SK-N-SH treated with all-trans-retinoic acid at 6 μM for 48 hours (cell line): ENCODE measurements at regions not wholly inside any gene's neighbourhood (a gene's known extent, or its start where the extent isn't known, plus 50 kb on each side); places are given as distances from the start of the nearest gene placed in this dataset.
A peak's percentile ranks its signal among the peaks of the same experiment; 100 is the strongest.
"Not testable (repeated sequence)": the region's sequence is repeated elsewhere in the genome, so short reads cannot be mapped to it uniquely, and the experiment has no call there.

Source experiments
- ATAC-seq: fragments of 200-7000 bp; cut with Tn5 transposase; 3 replicates; pipeline ENCODE4 v1.9.1; 2020; ENCODE audit warnings: mild to moderate bottlenecking, moderate library complexity
- ARNTL ChIP-seq: fragments of 450-650 bp; formaldehyde crosslinking; IDR thresholded peaks from 2 replicates; pipeline ENCODE4 v1.5.0; 2020; ENCODE audit warnings: low read depth, mild to moderate bottlenecking, moderate library complexity, borderline replicate concordance
- BACH2 ChIP-seq: fragments of 250-450 bp; sonication (Bioruptor Pico); IDR thresholded peaks from 2 replicates; pipeline ENCODE4 v1.9.0; 2021; ENCODE audit warnings: mild to moderate bottlenecking, borderline replicate concordance
- CREB5 ChIP-seq: fragments of 250-450 bp; sonication (Bioruptor Pico); IDR thresholded peaks from 2 replicates; pipeline ENCODE4 v1.5.1; 2020; ENCODE audit warnings: low read depth, mild to moderate bottlenecking, moderate library complexity
- CSDC2 ChIP-seq: fragments of 250-450 bp; sonication (Bioruptor Pico); IDR thresholded peaks from 2 replicates; pipeline ENCODE4 v1.5.0; 2020; ENCODE audit warnings: mild to moderate bottlenecking, moderate library complexity
- ESRRG ChIP-seq: fragments of 250-450 bp; sonication (Bioruptor Pico); IDR thresholded peaks from 2 replicates; pipeline ENCODE4 v1.6.1; 2021; ENCODE audit warnings: mild to moderate bottlenecking
- GLIS3 ChIP-seq: fragments of 250-450 bp; sonication (Bioruptor Pico); IDR thresholded peaks from 2 replicates; pipeline ENCODE4 v1.5.0; 2020; ENCODE audit warnings: mild to moderate bottlenecking, moderate library complexity
- ISL1 ChIP-seq: fragments of 250-450 bp; sonication (Bioruptor Pico); IDR thresholded peaks from 2 replicates; pipeline ENCODE4 v2.1.2; 2022; ENCODE audit warnings: mild to moderate bottlenecking, moderate library complexity
- OSR1 ChIP-seq: fragments of 250-450 bp; sonication (Bioruptor Pico); IDR thresholded peaks from 2 replicates; pipeline ENCODE4 v1.8.0; 2022; ENCODE audit warnings: moderate library complexity, mild to moderate bottlenecking, inconsistent platforms
- PPARA ChIP-seq: fragments of 250-450 bp; sonication (Bioruptor Pico); IDR thresholded peaks from 2 replicates; pipeline ENCODE4 v1.5.0; 2020; ENCODE audit warnings: mild to moderate bottlenecking, borderline replicate concordance
- RARB ChIP-seq: fragments of 250-450 bp; sonication (Bioruptor Pico); IDR thresholded peaks from 2 replicates; pipeline ENCODE4 v1.8.0; 2021; ENCODE audit warnings: mild to moderate bottlenecking, moderate library complexity
- SNAI2 ChIP-seq: fragments of 250-450 bp; sonication (Bioruptor Pico); IDR thresholded peaks from 2 replicates; pipeline ENCODE4 v1.5.0; 2020; ENCODE audit warnings: mild to moderate bottlenecking, moderate library complexity
- TCF4 ChIP-seq: fragments of 250-450 bp; sonication (Bioruptor Pico); IDR thresholded peaks from 2 replicates; pipeline ENCODE4 v1.8.0; 2021; ENCODE audit warnings: mild to moderate bottlenecking, moderate library complexity, borderline replicate concordance
- TOX ChIP-seq: fragments of 250-450 bp; sonication (Bioruptor Pico); IDR thresholded peaks from 2 replicates; pipeline ENCODE4 v1.8.0; 2021; ENCODE audit warnings: mild to moderate bottlenecking, moderate library complexity, borderline replicate concordance
- ZC3H10 ChIP-seq: fragments of 250-450 bp; sonication (Bioruptor Pico); IDR thresholded peaks from 2 replicates; pipeline ENCODE4 v1.5.1; 2021; ENCODE audit warnings: mild to moderate bottlenecking, moderate library complexity
- ZFP3 ChIP-seq: fragments of 250-450 bp; sonication (Bioruptor Pico); IDR thresholded peaks from 2 replicates; pipeline ENCODE4 v1.5.0; 2020; ENCODE audit warnings: mild to moderate bottlenecking, moderate library complexity
- ZFP30 ChIP-seq: fragments of 450-650 bp; formaldehyde crosslinking; IDR thresholded peaks from 2 replicates; pipeline ENCODE4 v1.5.0; 2022; ENCODE audit warnings: mild to moderate bottlenecking, moderate library complexity
- ZNF565 ChIP-seq: fragments of 450-650 bp; formaldehyde crosslinking; conservative IDR thresholded peaks from 2 replicates; pipeline ENCODE4 v1.5.0; 2020; ENCODE audit warnings: low read depth, mild to moderate bottlenecking, moderate library complexity
- ZNF70 ChIP-seq: fragments of 450-650 bp; formaldehyde crosslinking; IDR thresholded peaks from 2 replicates; pipeline ENCODE4 v1.5.0; 2020; ENCODE audit warnings: mild to moderate bottlenecking, moderate library complexity
- ZNF8 ChIP-seq: fragments of 450-650 bp; formaldehyde crosslinking; IDR thresholded peaks from 2 replicates; pipeline ENCODE4 v1.5.0; 2020; ENCODE audit warnings: mild to moderate bottlenecking, moderate library complexity
- TF ChIP-seq, protein P1 (sequence below): fragments of 250-450 bp; sonication (Bioruptor Pico); IDR thresholded peaks from 2 replicates; pipeline ENCODE4 v1.5.0; 2020; ENCODE audit warnings: mild to moderate bottlenecking, moderate library complexity
- TF ChIP-seq, protein P2 (sequence below): fragments of 250-450 bp; sonication (Bioruptor Pico); IDR thresholded peaks from 2 replicates; pipeline ENCODE4 v1.5.1; 2021; ENCODE audit warnings: mild to moderate bottlenecking, moderate library complexity

DNA sequence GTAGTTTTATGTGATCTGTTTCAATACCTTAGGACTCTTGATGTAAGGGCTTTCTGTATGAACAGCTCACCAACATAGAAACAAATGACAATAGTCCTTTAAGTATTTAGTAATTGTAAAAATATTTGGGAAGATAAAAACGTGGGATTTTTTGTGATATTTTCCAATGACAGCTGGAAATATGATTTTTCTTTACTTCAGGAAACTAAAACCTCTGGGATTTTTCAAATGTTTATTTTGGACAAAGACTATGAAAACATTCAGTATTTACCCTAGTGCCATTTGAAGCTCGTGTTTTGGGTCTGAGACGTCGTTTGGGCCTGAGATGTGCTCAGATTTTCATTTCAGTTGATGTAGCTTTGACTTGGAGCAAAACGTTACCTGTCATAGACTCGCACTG lies 240.0 kb downstream of the BMP4 start:
- TF ChIP-seq BACH2 (CRISPR knock-in tag), result no peak
- TF ChIP-seq, protein P1, sequence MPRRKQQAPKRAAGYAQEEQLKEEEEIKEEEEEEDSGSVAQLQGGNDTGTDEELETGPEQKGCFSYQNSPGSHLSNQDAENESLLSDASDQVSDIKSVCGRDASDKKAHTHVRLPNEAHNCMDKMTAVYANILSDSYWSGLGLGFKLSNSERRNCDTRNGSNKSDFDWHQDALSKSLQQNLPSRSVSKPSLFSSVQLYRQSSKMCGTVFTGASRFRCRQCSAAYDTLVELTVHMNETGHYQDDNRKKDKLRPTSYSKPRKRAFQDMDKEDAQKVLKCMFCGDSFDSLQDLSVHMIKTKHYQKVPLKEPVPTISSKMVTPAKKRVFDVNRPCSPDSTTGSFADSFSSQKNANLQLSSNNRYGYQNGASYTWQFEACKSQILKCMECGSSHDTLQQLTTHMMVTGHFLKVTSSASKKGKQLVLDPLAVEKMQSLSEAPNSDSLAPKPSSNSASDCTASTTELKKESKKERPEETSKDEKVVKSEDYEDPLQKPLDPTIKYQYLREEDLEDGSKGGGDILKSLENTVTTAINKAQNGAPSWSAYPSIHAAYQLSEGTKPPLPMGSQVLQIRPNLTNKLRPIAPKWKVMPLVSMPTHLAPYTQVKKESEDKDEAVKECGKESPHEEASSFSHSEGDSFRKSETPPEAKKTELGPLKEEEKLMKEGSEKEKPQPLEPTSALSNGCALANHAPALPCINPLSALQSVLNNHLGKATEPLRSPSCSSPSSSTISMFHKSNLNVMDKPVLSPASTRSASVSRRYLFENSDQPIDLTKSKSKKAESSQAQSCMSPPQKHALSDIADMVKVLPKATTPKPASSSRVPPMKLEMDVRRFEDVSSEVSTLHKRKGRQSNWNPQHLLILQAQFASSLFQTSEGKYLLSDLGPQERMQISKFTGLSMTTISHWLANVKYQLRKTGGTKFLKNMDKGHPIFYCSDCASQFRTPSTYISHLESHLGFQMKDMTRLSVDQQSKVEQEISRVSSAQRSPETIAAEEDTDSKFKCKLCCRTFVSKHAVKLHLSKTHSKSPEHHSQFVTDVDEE (CRISPR knock-in tag), result no peak
- TF ChIP-seq OSR1, result no peak
- no peak for TF ChIP-seq ZFP3
- TF ChIP-seq, protein P2, sequence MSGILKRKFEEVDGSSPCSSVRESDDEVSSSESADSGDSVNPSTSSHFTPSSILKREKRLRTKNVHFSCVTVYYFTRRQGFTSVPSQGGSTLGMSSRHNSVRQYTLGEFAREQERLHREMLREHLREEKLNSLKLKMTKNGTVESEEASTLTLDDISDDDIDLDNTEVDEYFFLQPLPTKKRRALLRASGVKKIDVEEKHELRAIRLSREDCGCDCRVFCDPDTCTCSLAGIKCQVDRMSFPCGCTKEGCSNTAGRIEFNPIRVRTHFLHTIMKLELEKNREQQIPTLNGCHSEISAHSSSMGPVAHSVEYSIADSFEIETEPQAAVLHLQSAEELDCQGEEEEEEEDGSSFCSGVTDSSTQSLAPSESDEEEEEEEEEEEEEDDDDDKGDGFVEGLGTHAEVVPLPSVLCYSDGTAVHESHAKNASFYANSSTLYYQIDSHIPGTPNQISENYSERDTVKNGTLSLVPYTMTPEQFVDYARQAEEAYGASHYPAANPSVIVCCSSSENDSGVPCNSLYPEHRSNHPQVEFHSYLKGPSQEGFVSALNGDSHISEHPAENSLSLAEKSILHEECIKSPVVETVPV (CRISPR knock-in tag), result no peak
- no peak for TF ChIP-seq CREB5 (CRISPR knock-in tag)
- no peak for TF ChIP-seq ZNF565 (CRISPR knock-in tag)
- no peak for TF ChIP-seq PPARA (CRISPR knock-in tag)
- no peak for TF ChIP-seq ESRRG (CRISPR knock-in tag)
- no peak for TF ChIP-seq ARNTL (CRISPR knock-in tag)
- no peak for TF ChIP-seq ZFP30
- no peak for TF ChIP-seq ZNF70
- no peak for TF ChIP-seq RARB (CRISPR knock-in tag)
- no peak for TF ChIP-seq TOX (CRISPR knock-in tag)
- TF ChIP-seq ISL1 (CRISPR knock-in tag), result no peak
- TF ChIP-seq GLIS3 (CRISPR knock-in tag), result no peak
- TF ChIP-seq ZNF8, result no peak
- TF ChIP-seq CSDC2 (CRISPR knock-in tag), result no peak
- no peak for TF ChIP-seq ZC3H10 (CRISPR knock-in tag)
- no peak for TF ChIP-seq SNAI2
- TF ChIP-seq, all 23 proteins: peak for 0
- ATAC-seq, result no peak

DNA sequence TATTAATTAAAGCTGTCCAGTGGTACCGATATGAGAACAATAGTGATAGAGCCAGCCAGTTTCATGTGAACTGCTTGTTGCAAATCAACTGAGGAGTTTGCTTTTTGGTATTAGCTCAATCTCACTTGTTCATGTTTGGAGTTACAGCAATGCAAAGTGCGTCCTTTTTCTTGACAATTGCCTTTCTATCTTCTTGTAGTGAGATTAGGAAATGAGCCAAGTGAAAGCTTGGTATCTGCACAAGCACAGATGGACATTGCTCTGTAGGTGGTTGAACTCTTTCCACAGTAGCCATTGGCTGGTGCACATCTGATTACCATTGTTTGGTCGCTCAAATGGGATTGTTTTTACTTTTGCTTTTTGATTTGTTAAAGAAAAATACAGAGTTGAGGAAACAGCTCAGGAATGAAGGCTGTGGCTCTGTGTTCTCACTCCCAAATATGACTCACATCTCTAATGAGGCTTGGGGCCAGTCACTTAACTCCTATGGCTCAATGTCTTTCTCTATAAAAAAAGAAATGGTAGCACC lies 241.4 kb downstream of the BMP4 start:
- ATAC-seq, result no peak
- no peak for TF ChIP-seq ZFP30
- no peak for TF ChIP-seq PPARA (CRISPR knock-in tag)
- no peak for TF ChIP-seq OSR1
- TF ChIP-seq ZNF8, result no peak
- no peak for TF ChIP-seq RARB (CRISPR knock-in tag)
- no peak for TF ChIP-seq CREB5 (CRISPR knock-in tag)

DNA sequence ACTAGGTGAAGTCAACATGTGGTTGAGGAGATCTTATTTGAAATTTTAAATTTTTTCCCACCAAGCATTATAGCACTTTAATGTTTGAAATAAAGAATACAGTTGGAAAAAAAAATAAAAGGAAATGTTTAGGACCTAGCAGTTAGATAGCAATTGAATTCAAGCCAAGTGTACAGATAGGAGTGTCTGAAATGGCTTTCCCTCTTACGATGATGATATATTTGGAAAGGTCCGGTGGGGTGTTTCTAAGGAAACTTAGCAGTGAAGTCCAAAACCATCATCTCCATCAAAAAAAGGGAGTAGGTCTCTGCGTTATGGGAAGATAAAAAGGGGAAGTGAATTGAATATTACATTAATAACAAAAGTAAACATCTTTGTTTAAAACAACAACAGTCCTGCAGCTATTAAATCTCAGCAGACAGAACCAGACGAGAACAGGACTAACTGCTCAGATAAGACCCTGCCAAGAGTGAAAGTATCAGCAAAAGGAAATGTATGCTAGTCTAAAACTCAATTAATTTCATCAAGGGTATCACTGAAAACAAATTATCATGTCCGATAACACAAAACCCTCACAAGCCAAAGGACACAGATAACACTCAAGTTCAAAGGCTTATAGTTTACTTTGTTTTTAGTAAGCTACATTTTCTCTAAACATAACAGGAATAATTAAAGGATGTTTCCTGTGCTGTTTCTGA lies 242.0 kb downstream of the BMP4 start:
- ATAC-seq, result no peak
- TF ChIP-seq TCF4 (CRISPR knock-in tag), result peak; percentile 78
- TF ChIP-seq SNAI2, result no peak
- no peak for TF ChIP-seq RARB (CRISPR knock-in tag)

- not testable (repeated sequence) for ATAC-seq
- peak; percentile 55; the same call in 1 of the 2 replicates for TF ChIP-seq ZNF8
Measured at GRCh38 chr14:53712901-53713300, 243.7 kb downstream of the BMP4 start.

GRCh38 chr14:53711205-53711604 lies 245.4 kb downstream of the BMP4 start:
- TF ChIP-seq TCF4 (CRISPR knock-in tag), result no peak
- TF ChIP-seq ZNF70, result no peak
- no peak for TF ChIP-seq BACH2 (CRISPR knock-in tag)
- no peak for TF ChIP-seq ARNTL (CRISPR knock-in tag)
- no peak for TF ChIP-seq PPARA (CRISPR knock-in tag)
- no peak for TF ChIP-seq CSDC2 (CRISPR knock-in tag)
- TF ChIP-seq, all 23 proteins: peak for 0
- ATAC-seq, result no peak
